ENCODE measurements at regions not wholly inside any gene's neighbourhood (a gene's known extent, or its start where the extent isn't known, plus 50 kb on each side); places are given as distances from the start of the nearest gene placed in this dataset.

GRCh38 chr5:126233256-126233655 is 190.0 kb upstream of the GRAMD2B start:
- TF ChIP-seq GATA3 (IDR thresholded peaks at IDR 0.05; ENCODE audit: low read depth, low read length) (no peak), GATA2 (IDR thresholded peaks at IDR 0.05; ENCODE audit: low read depth, low read length) (no peak)

Measured in SH-SY5Y (cell line).